Epithelial cell of esophagus (primary cell): ENCODE measurements at regions not wholly inside any gene's neighbourhood (a gene's known extent, or its start where the extent isn't known, plus 50 kb on each side); places are given as distances from the start of the nearest gene placed in this dataset.

ENCODE experiments used
- DNase-seq: peaks from one replicate; pipeline ENCODE4 v3.0.0; 2010; ENCODE audit warnings: low read depth
- H3K4me3 ChIP-seq: 2 replicates; pipeline ENCODE4 v1.5.1; 2011; ENCODE audit warnings: mild to moderate bottlenecking, low read length, control low read depth
- CTCF ChIP-seq: IDR thresholded peaks from 2 replicates; pipeline ENCODE4 v1.5.1; 2011; ENCODE audit warnings: low read depth, mild to moderate bottlenecking, low read length, control low read depth, inconsistent platforms; ENCODE audit not compliant: insufficient read depth; ENCODE audit errors: missing control alignments

- no peak overlapping the region for H3K4me3 ChIP-seq
- no peak for DNase-seq
- no peak for TF ChIP-seq CTCF
Measured at GRCh38 chr4:23036921-23037495, 344.3 kb downstream of the GBA3 start.

- no peak for TF ChIP-seq CTCF
- no peak overlapping the region for H3K4me3 ChIP-seq
- DNase-seq, result peak; percentile 44
Measured at GRCh38 chr4:23036503-23036902, 343.8 kb downstream of the GBA3 start.

DNA sequence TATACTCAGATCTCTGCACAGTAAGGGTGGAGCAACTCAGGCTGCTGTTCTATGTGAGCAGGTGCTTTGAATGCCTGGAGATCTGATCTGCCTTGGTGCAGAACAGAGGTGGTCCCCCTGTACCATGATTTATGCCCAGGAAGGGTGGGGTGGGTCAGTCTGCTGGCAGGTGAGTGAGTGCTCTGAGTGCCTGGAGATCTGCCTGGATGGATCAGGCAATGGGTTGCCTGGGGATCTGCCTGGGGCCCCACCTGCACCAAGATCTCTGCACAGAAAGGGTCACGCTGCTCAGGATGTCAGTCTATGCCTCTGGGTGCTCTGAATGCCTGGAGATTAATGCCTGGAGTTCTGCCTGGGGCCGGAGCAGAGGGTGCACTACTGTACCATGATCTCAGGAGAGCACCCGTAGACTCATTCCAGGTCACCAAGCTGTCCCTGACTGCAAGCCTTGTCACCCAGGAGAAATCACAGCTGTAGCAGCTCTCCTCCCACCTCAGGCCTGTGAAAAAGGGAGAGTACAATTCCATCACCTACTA lies 342.9 kb downstream of the GBA3 start:
- H3K4me3 ChIP-seq, result no peak overlapping the region
- no peak for TF ChIP-seq CTCF
- no peak for DNase-seq

DNA sequence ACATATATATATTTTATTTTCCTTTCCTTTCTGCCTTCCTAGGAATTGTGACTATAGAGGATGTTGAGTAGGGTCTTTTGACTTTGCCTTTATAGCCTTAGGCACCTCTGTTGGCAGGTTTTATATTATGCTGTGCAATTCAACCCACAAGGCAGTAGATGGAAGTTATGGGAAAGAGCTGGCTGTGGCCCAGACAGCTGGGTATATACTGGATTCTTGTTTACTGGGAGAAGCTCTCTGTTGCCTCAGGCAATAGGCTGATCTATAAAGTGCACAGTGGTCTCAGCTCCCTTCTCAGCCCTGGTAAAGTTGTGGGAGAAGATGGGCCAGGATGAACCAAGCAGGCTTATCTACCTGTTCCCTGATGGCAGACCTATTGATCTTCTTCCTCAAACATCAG lies 342.0 kb downstream of the GBA3 start:
- H3K4me3 ChIP-seq, result no peak overlapping the region
- TF ChIP-seq CTCF, result no peak
- DNase-seq, result no peak

GRCh38 chr4:23033796-23034195 lies 341.1 kb downstream of the GBA3 start:
- no peak overlapping the region for H3K4me3 ChIP-seq
- DNase-seq, result no peak
- TF ChIP-seq CTCF, result no peak

DNA sequence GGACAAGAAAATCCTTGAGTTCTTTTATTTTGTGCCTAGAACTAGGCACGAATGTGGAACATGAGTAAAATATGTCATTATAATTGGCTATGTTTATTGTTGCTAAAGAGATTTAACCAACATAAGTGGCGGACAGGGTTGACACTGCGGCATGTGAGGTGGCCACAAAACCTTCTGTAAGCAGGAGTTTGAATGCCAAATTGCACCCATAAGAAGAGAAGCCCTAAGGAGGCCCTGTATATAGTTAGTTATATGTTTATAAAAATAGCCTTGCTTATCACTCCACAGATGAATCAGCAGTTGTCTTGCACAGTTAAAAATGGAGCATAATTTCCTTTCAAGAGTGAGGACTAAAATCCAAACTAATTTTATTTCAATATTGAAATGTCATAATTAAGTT lies 336.1 kb downstream of the GBA3 start:
- no peak for DNase-seq
- no peak overlapping the region for H3K4me3 ChIP-seq
- no peak for TF ChIP-seq CTCF

DNA sequence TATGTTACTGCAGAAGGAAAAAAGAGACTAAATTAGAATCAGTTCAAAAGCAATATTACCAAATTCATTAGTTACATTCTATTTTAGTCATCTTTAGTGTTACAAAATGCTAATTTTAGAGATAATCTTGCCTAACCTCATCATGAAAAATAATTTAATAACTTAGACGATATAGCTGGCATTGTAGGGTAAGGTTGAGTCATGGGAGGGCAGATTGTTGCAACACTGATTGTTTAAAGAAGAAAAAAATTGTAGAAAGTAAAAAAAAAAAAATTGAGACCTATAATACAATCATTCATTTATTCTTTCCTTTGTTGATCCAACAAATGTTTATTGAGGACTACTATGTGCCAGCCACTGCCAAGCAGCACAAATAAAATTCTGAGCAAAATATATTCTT lies 330.9 kb downstream of the GBA3 start:
- no peak overlapping the region for H3K4me3 ChIP-seq
- DNase-seq, result peak; percentile 7
- TF ChIP-seq CTCF, result no peak
